ENCODE measurements at regions not wholly inside any gene's neighbourhood (a gene's known extent, or its start where the extent isn't known, plus 50 kb on each side); places are given as distances from the start of the nearest gene placed in this dataset.

DNA sequence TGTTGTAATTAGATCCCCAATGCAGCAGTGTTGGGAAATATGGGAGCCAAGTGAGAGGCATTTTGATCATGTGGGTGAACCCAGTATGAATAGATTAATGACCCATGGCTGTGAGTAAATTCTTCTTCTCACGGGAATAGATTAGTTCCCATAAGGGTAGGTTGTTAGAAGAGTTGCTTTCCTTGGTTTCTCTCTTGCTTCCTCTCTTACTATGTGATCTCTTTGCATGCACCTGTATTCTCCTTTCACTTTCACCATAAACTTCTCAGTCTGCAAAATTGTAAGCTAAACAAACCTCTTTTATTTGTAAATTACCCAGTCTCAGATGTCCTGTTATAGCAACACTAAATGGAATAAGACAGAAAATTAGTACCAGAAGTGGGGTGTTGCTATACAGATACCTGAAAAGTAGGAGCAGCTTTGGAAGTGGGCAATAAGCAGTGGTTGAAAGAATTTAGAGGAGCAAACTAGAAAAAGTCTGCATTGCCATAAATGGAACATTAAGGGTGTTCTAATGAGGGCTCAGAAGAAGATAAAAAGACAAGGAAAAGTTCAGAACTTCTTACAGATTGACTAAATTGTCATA is 1090.0 kb upstream of the ARRDC3 start:
- TF ChIP-seq, protein P1, sequence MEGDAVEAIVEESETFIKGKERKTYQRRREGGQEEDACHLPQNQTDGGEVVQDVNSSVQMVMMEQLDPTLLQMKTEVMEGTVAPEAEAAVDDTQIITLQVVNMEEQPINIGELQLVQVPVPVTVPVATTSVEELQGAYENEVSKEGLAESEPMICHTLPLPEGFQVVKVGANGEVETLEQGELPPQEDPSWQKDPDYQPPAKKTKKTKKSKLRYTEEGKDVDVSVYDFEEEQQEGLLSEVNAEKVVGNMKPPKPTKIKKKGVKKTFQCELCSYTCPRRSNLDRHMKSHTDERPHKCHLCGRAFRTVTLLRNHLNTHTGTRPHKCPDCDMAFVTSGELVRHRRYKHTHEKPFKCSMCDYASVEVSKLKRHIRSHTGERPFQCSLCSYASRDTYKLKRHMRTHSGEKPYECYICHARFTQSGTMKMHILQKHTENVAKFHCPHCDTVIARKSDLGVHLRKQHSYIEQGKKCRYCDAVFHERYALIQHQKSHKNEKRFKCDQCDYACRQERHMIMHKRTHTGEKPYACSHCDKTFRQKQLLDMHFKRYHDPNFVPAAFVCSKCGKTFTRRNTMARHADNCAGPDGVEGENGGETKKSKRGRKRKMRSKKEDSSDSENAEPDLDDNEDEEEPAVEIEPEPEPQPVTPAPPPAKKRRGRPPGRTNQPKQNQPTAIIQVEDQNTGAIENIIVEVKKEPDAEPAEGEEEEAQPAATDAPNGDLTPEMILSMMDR (IDR thresholded peaks at IDR 0.05), result no peak
- no peak for TF ChIP-seq POLR2A (IDR thresholded peaks at IDR 0.05)
